D341Med (cell line): ENCODE measurements at regions not wholly inside any gene's neighbourhood (a gene's known extent, or its start where the extent isn't known, plus 50 kb on each side); places are given as distances from the start of the nearest gene placed in this dataset.
"Not testable (repeated sequence)": the region's sequence is repeated elsewhere in the genome, so short reads cannot be mapped to it uniquely, and the experiment has no call there.

Experiments
- DNase-seq: peaks from one replicate; pipeline ENCODE4 v3.0.0; 2012; ENCODE audit warnings: low spot score

DNA sequence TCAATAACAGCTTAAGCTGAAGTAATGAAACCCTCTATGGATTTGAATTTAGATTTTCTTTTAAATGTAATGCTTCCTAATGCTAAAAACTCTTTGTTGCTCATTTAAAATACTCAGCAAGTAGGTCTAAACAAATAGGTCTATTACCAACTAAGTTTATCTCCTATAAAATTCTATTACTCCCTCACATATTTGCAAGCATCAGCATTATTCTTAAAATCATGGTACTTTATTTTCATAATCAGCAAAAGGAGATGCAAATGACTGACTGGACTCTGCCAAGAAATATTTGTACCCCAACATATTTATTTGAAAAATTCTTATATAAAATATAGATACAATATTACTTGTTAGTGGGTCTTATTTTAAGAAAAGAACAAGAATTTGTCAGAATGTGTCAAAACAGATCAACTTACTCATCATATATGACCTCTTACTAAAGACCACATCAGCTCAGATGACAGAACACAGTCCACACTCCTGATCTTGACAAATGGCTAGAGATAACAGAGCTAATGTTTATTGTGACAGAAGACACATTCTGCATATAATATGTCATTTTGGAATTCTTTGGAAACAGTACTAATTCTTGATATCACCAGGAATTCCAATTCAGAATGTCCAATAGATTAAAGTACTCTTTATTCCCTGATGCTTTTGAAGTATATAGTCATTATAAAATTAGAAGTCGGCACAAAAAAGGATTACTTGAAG, 704.6 kb upstream of the PCDH9 start:
- DNase-seq = no peak

GRCh38 chr13:67932991-67933390, 702.9 kb upstream of the PCDH9 start:
- no peak for DNase-seq

- no peak for DNase-seq
Measured at GRCh38 chr13:67917291-67917987, 687.3 kb upstream of the PCDH9 start.

- DNase-seq = no peak
Measured at GRCh38 chr13:67916650-67917049, 686.5 kb upstream of the PCDH9 start.

DNA sequence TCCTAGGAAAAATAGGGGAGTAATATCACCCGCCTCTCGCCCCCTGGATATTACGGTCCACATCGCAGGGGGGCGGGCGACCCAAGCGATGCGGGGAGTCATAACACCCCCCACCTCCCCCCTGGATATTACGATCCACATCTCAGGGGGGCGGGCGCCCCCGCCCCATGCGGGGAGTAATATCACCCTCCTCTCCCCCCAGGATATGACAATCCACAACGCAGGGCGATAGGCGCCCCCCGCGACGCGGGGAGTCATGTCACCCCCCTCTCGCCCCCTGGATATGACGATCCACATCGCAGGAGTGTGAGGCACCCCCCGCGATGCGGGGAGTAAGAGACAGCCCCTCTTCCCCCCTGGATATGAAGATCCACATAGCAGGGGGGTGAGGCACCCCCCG, 684.4 kb upstream of the PCDH9 start:
- no peak for DNase-seq

DNA sequence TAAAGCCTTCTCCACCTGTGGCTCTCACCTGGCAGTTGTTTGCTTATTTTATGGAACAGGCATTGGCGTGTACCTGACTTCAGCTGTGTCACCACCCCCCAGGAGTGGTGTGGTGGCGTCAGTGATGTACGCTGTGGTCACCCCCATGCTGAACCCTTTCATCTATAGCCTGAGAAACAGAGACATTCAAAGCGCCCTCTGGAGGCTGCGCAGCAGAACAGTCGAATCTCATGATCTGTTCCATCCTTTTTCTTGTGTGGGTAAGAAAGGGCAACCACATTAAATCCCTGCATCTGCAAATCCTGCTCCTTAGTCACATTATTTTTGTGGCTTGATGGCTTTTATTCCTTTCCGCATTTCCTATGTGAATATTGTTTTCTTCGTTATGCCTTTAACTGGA, 672.8 kb upstream of the PCDH9 start:
- not testable (repeated sequence) for DNase-seq

GRCh38 chr13:67880916-67881315, 650.8 kb upstream of the PCDH9 start:
- DNase-seq = no peak

GRCh38 chr13:67878376-67878775, 648.2 kb upstream of the PCDH9 start:
- DNase-seq = no peak

DNA sequence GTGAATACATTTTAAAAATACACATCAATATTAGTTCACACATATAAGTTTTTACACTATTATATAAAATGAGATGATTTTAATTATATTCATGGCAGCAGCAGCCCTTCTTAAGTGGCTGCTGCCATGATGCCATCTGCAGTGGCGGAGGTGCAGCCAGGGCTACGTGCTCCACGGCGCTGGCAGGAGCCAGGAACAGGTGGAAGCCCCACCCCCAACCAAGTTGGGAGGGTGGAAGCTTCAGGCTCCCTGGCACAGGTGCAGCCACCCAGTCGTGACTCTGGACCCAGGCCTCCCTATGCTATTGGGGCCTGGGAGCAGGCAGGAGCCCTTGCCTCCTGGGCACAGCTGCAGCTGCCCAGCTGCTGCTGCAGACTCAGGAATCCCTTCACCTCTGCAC, 646.9 kb upstream of the PCDH9 start:
- DNase-seq = no peak

GRCh38 chr13:67867206-67867605, 637.1 kb upstream of the PCDH9 start:
- DNase-seq = no peak

GRCh38 chr13:67860315-67860714, 630.2 kb upstream of the PCDH9 start:
- no peak for DNase-seq

DNA sequence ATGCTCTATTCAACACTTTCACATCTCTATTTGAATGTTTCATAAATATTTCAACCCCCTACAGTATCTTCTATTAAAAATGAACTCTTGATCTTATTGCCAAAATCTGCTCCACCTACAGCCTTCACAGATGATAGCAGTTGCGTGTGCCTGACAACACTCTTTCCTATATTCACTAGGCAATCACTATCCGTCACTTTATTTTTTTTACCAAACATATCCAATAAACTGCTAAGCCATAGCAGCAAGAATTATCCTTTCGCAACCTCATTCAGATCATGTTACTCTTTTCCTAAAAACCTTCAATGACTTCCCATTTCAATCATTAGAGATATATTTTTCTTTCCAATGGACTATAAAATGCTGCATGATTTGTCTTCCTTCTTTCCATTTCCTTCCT, 629.8 kb upstream of the PCDH9 start:
- DNase-seq = no peak

DNA sequence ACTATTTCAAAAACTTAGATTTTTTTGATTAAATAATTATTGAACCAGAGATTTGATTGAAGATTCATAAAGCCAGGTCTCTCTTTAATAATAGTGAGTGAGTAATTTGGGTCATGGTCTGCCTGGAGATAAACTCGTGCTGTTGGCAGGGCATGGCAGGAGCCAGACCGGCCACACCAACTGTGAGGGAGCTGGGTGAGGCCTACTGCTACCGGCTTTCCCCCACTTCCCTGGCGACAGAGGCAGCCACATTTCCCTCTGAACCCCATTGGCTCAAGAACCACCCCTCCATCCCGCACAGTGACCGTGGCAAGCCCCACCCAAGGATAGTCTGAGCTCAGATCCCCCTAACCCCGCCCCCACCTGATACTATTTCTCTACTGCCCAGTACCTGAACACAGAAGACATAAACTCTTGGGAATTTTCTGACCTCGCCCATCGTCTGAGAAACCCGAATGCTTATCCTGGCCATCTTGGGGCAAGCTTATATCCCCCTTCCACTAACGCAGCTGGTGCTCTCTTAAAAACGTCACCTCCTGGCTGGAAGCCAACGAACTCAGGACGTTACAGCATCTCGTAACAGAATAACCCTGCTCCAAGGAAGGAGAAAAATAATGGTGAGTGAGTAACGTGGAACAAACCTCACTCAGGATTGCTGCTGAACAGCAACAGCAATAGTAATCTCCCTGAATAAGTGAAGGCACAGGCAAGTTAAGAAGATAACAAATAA, 627.6 kb upstream of the PCDH9 start:
- DNase-seq = no peak

- no peak for DNase-seq
Measured at GRCh38 chr13:67856955-67857354, 626.8 kb upstream of the PCDH9 start.

DNA sequence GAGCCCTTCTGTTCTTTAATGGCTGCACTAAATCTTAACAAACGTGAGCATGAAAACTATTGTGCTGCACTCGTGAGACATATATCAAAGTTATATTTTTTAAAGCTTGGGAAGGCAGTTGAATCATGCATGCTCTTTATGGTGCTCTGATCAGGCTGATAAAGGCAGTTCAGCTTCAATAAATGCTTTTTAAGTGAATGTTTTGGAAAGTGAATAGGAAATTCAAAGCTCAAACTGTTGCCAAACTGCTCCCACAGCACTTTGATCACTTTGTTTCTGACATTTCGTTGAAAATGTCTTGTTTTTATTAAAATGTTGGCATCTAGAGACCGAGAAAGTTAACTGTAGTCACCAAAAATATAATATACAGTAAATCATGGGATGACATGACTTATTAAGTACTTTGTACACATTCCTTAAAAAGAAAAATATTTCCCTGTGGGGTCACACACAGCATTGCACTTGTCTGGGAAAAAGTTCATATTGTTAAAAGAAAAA, 625.7 kb upstream of the PCDH9 start:
- DNase-seq = no peak

DNA sequence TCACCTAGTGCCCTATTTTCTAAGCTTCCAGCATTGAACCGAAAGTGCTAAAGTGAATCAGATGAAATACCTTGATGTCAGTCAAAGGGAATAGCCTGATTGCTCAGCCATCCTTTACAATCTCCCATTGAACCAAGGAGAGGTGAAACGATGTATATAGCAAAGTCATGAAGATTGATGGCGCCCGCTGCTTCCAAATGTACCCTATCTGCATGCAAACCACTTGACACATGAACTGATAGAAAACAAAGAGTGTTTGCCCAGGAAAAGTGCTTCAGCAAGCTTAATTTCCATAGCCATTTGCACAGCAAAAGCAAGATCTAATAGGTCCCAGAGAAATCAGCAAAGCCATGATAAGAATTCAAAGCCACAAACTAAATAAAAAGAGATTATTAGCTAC, 624.9 kb upstream of the PCDH9 start:
- no peak for DNase-seq

DNA sequence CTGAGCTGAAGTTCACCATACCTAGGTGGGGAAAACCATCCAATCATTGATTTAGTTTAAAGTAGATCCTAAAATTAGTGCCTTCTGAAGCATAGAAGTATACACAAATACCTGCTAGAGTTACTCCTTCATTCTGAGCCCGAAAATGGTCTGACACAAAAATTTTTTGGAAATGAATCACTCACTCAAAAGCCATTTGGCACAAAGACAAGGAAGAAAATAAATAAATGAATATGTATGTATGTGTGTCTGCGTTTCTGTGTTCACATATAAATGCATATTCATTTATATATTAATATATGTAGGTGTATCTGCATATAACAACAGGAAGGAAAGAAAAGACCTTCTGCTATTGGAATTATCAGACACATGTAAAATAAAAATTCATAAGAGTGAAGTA, 614.4 kb upstream of the PCDH9 start:
- DNase-seq = no peak

- DNase-seq = no peak
Measured at GRCh38 chr13:67841071-67841470, 610.9 kb upstream of the PCDH9 start.

DNA sequence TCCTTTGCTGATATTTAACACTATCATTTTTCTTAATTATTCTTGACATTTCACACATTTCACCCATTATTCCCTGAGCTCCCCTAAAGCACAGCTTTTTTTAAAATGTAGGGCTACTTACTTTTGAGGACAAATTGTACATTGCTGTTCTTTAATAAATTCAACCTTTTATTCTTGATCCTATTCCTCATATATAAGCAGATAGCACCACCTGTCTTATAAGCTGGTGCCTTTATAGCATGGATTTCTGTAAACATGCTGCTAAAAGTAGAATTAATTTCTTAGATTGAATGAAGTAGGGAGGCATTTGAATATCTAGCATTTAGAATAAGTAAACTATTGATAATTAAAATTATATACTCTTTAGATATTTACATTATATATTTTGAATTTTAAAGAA, 603.4 kb upstream of the PCDH9 start:
- no peak for DNase-seq

DNA sequence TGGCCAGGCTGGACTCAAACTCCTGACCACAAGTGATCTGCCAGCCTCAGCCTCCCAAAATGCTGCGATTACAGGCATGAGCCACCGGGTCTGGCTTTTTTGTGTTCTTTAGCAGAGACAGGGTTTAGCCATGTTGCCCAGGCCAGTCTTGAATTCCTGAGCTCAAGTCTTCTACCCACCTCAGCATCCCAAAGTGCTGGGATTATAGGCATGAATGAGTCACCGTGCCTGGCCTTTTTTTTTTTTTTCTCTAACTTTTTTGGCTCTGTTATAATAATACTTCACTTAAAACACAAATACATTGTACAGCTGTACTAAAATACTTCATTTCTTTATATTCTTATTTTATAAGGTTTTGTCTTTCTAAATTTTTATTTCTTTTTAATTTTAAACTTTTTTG, 599.5 kb upstream of the PCDH9 start:
- no peak for DNase-seq

- no peak for DNase-seq
Measured at GRCh38 chr13:67827992-67828391, 597.9 kb upstream of the PCDH9 start.

- DNase-seq = no peak
Measured at GRCh38 chr13:67821606-67822005, 591.5 kb upstream of the PCDH9 start.

GRCh38 chr13:67806796-67807195, 576.7 kb upstream of the PCDH9 start:
- DNase-seq = no peak
